ENCODE measurements at regions not wholly inside any gene's neighbourhood (a gene's known extent, or its start where the extent isn't known, plus 50 kb on each side); places are given as distances from the start of the nearest gene placed in this dataset.

- no peak for TF ChIP-seq CTCF (IDR thresholded peaks at IDR 0.05)
- TF ChIP-seq POLR2A (IDR thresholded peaks at IDR 0.05; ENCODE audit: low read depth) = no peak
- TF ChIP-seq POLR2AphosphoS5 (IDR thresholded peaks at IDR 0.05) = no peak
These were observed 1354.7 kb upstream of the EPHA6 start for GRCh38 chr3:95459706-95460105.
